Right cardiac atrium (tissue), 5 donors: ENCODE measurements at regions not wholly inside any gene's neighbourhood (a gene's known extent, or its start where the extent isn't known, plus 50 kb on each side); places are given as distances from the start of the nearest gene placed in this dataset.

Source experiments
- ATAC-seq, 2 donors: fragments of 200-7000 bp; cut with Tn5 transposase; one replicate each; pipeline versions ENCODE4 v1.8.0 to v1.9.1; 2020; ENCODE audit warnings: moderate library complexity in 2 of 2, mild to moderate bottlenecking in 1 of 2
- DNase-seq, 3 donors: peaks; one replicate each; pipeline ENCODE4 v3.0.0-alpha.2; 2020
- H3K27ac ChIP-seq: one replicate; pipeline ENCODE4 v1.5.1; 2013; ENCODE audit warnings: mild to moderate bottlenecking, low read length, control low read depth, moderate library complexity
- H3K27me3 ChIP-seq: one replicate; pipeline ENCODE4 v1.6.1; 2013; ENCODE audit not compliant: control insufficient read depth, insufficient read depth
- H3K4me1 ChIP-seq: one replicate; pipeline ENCODE4 v1.6.1; 2013; ENCODE audit warnings: low read length; ENCODE audit not compliant: control insufficient read depth, insufficient read depth
- H3K4me3 ChIP-seq: one replicate; pipeline ENCODE4 v1.5.1; 2013; ENCODE audit warnings: low read length, control low read depth
- H3K9me3 ChIP-seq: one replicate; pipeline ENCODE4 v1.6.1; 2013; ENCODE audit warnings: low read length; ENCODE audit not compliant: control insufficient read depth
- WGBS: extraction: QIAGEN DNeasy Blood & Tissue Kit; methylation state at CpG from one replicate; pipeline ENCODE4 v1.1.7; 2013; 5-methylcytosine and 5-hydroxymethylcytosine counted together
- intact Hi-C, 4 donors: fragments of 100-400 bp; cut with DNase I; formaldehyde crosslinking; loops; one replicate each; pipeline versions ENCODE4 v1.11.0 to v1.14.0; 2022 to 2023
- donor health status: healthy with polysubstance abuse.
- donor health status: DM: no; HTN: yes; CAD: no.
- donor health status: DM: no; HTN: no; CAD: no.
- donor health status: DM: no; HTN: yes; CAD: no; lungs with severe emphysema.
- donor health status: DM: yes; HTN: yes; CAD: no.

- no peak for ATAC-seq
- no peak overlapping the region for H3K27ac ChIP-seq
- no peaks in the 10 kb centered on the region for H3K4me1 ChIP-seq
- intact Hi-C loops = no loop called here
- DNase-seq = no peak
- no peak overlapping the region for H3K4me3 ChIP-seq
- H3K9me3 ChIP-seq = no peaks in the 10 kb centered on the region
- no peaks in the 10 kb centered on the region for H3K27me3 ChIP-seq
Observed at GRCh38 chr4:31601793-31602192, 881.6 kb downstream of the PCDH7 start.

GRCh38 chr4:31613946-31614623, 893.9 kb downstream of the PCDH7 start:
- 73% methylated on average over 7 of the region's 7 CpGs for WGBS
- Histone ChIP-seq H3K27ac (no peak overlapping the region), H3K9me3 (no peaks in the 10 kb centered on the region), H3K4me1 (no peaks in the 10 kb centered on the region), H3K4me3 (no peak overlapping the region), H3K27me3 (no peaks in the 10 kb centered on the region)
- no peak for DNase-seq
- ATAC-seq = no peak
- intact Hi-C loops = no loop called here

- Histone ChIP-seq H3K9me3 (no peaks in the 10 kb centered on the region), H3K27ac (no peak overlapping the region), H3K27me3 (no peaks in the 10 kb centered on the region), H3K4me3 (no peak overlapping the region), H3K4me1 (no peaks in the 10 kb centered on the region)
- DNase-seq (no peak), ATAC-seq (no peak)
- 66% methylated on average over 1 of the region's 1 CpG for WGBS
- intact Hi-C loops = no loop called here
Observed at GRCh38 chr4:31617667-31618066, 897.5 kb downstream of the PCDH7 start.

GRCh38 chr4:31620476-31620875, 900.3 kb downstream of the PCDH7 start:
- no peaks in the 10 kb centered on the region for H3K9me3 ChIP-seq
- DNase-seq (peak in 2 of 3 donors; percentile 11 to 50), ATAC-seq (no peak)
- no peaks in the 10 kb centered on the region for H3K4me1 ChIP-seq
- no peak overlapping the region for H3K4me3 ChIP-seq
- no peak overlapping the region for H3K27ac ChIP-seq
- no peaks in the 10 kb centered on the region for H3K27me3 ChIP-seq
- 46% methylated on average over 2 of the region's 2 CpGs for WGBS
- intact Hi-C loops = no loop called here

- WGBS = 95% methylated on average over 4 of the region's 4 CpGs
- ATAC-seq = no peak
- intact Hi-C loops = no loop called here
Observed at GRCh38 chr4:31645236-31645635, 925.1 kb downstream of the PCDH7 start.

GRCh38 chr4:31647786-31648185, 927.6 kb downstream of the PCDH7 start:
- WGBS = 87% methylated on average over 1 of the region's 1 CpG
- H3K27ac ChIP-seq = no peak overlapping the region

More at GRCh38 chr4:31645236-31645635, 925.1 kb downstream of the PCDH7 start:
- Histone ChIP-seq H3K27ac (no peak overlapping the region), H3K9me3 (no peaks in the 10 kb centered on the region), H3K27me3 (no peaks in the 10 kb centered on the region), H3K4me3 (no peak overlapping the region), H3K4me1 (no peaks in the 10 kb centered on the region)
- DNase-seq = no peak

GRCh38 chr4:31649878-31650277, 929.7 kb downstream of the PCDH7 start:
- intact Hi-C loops = no loop called here
- Histone ChIP-seq H3K27me3 (no peaks in the 10 kb centered on the region), H3K9me3 (no peaks in the 10 kb centered on the region), H3K27ac (no peak overlapping the region), H3K4me1 (no peaks in the 10 kb centered on the region), H3K4me3 (no peak overlapping the region)
- WGBS = 48% methylated on average over 1 of the region's 1 CpG
- ATAC-seq (no peak), DNase-seq (no peak)

More at GRCh38 chr4:31647786-31648185, 927.6 kb downstream of the PCDH7 start:
- Histone ChIP-seq H3K27me3 (no peaks in the 10 kb centered on the region), H3K9me3 (no peaks in the 10 kb centered on the region), H3K4me3 (no peak overlapping the region), H3K4me1 (no peaks in the 10 kb centered on the region)
- no peak for ATAC-seq
- no peak for DNase-seq
- intact Hi-C loops = no loop called here

- no peak for DNase-seq
- intact Hi-C loops = no loop called here
Observed at GRCh38 chr4:31651541-31651940, 931.4 kb downstream of the PCDH7 start.

GRCh38 chr4:31655328-31655727, 935.2 kb downstream of the PCDH7 start:
- Histone ChIP-seq H3K4me1 (no peaks in the 10 kb centered on the region), H3K4me3 (no peak overlapping the region), H3K9me3 (no peaks in the 10 kb centered on the region), H3K27ac (no peak overlapping the region), H3K27me3 (no peaks in the 10 kb centered on the region)
- DNase-seq = no peak
- intact Hi-C loops = no loop called here
- ATAC-seq = no peak

More at GRCh38 chr4:31651541-31651940, 931.4 kb downstream of the PCDH7 start:
- no peak overlapping the region for H3K27ac ChIP-seq
- no peaks in the 10 kb centered on the region for H3K27me3 ChIP-seq
- no peak overlapping the region for H3K4me3 ChIP-seq
- no peaks in the 10 kb centered on the region for H3K9me3 ChIP-seq
- no peaks in the 10 kb centered on the region for H3K4me1 ChIP-seq
- ATAC-seq = no peak
- 30% methylated on average over 1 of the region's 1 CpG for WGBS

- DNase-seq (no peak), ATAC-seq (no peak)
- Histone ChIP-seq H3K9me3 (no peaks in the 10 kb centered on the region), H3K27ac (no peak overlapping the region), H3K4me1 (no peaks in the 10 kb centered on the region), H3K27me3 (no peaks in the 10 kb centered on the region), H3K4me3 (no peak overlapping the region)
- intact Hi-C loops = no loop called here
- 89% methylated on average over 5 of the region's 5 CpGs for whole genome bisulfite sequencing
Observed at GRCh38 chr4:31657859-31658570, 937.8 kb downstream of the PCDH7 start.

- Histone ChIP-seq H3K4me1 (no peaks in the 10 kb centered on the region), H3K27me3 (no peaks in the 10 kb centered on the region), H3K4me3 (no peak overlapping the region), H3K27ac (no peak overlapping the region), H3K9me3 (no peaks in the 10 kb centered on the region)
- no peak for ATAC-seq
- 22% methylated on average over 1 of the region's 1 CpG for WGBS
- no peak for DNase-seq
- intact Hi-C loops = no loop called here
Observed at GRCh38 chr4:31660916-31661315, 940.7 kb downstream of the PCDH7 start.
